GM11168 (cell line): ENCODE measurements at regions not wholly inside any gene's neighbourhood (a gene's known extent, or its start where the extent isn't known, plus 50 kb on each side); places are given as distances from the start of the nearest gene placed in this dataset.

Source experiments
- in situ Hi-C: fragments of 300-500 bp; cut with MboI; formaldehyde crosslinking; loops from one replicate; pipeline ENCODE4 v1.12.0; 2022; ENCODE audit warnings: low sequenced_read_pairs; ENCODE audit not compliant: unreplicated experiment

- in situ Hi-C loops, result no loop called here
These were observed 492.2 kb upstream of the CDH2 start for GRCh38 chr18:28669165-28669564.

- in situ Hi-C loops, result no loop called here
These were observed 489.3 kb upstream of the CDH2 start for GRCh38 chr18:28666216-28666615.

GRCh38 chr18:28657961-28658360 lies 481.0 kb upstream of the CDH2 start:
- in situ Hi-C loops, result no loop called here

GRCh38 chr18:28652654-28653053 lies 475.7 kb upstream of the CDH2 start:
- in situ Hi-C loops, result no loop called here

- in situ Hi-C loops, result no loop called here
These were observed 474.4 kb upstream of the CDH2 start for GRCh38 chr18:28651298-28651697.

- in situ Hi-C loops, result no loop called here
These were observed 473.9 kb upstream of the CDH2 start for GRCh38 chr18:28650860-28651259.

GRCh38 chr18:28647961-28648360 lies 471.0 kb upstream of the CDH2 start:
- in situ Hi-C loops, result no loop called here

GRCh38 chr18:28637897-28638296 lies 461.0 kb upstream of the CDH2 start:
- in situ Hi-C loops, result no loop called here

- in situ Hi-C loops, result no loop called here
These were observed 458.6 kb upstream of the CDH2 start for GRCh38 chr18:28635530-28635929.

GRCh38 chr18:28626756-28627155 lies 449.8 kb upstream of the CDH2 start:
- in situ Hi-C loops, result no loop called here

- in situ Hi-C loops, result no loop called here
These were observed 431.1 kb upstream of the CDH2 start for GRCh38 chr18:28607991-28608390.

GRCh38 chr18:28606686-28607085 lies 429.8 kb upstream of the CDH2 start:
- in situ Hi-C loops, result no loop called here

GRCh38 chr18:28602391-28602790 lies 425.5 kb upstream of the CDH2 start:
- in situ Hi-C loops, result no loop called here

GRCh38 chr18:28594034-28594433 lies 417.1 kb upstream of the CDH2 start:
- in situ Hi-C loops, result no loop called here

GRCh38 chr18:28588884-28589549 lies 412.1 kb upstream of the CDH2 start:
- in situ Hi-C loops, result no loop called here

GRCh38 chr18:28584731-28585130 lies 407.8 kb upstream of the CDH2 start:
- in situ Hi-C loops, result no loop called here

GRCh38 chr18:28582724-28583123 lies 405.8 kb upstream of the CDH2 start:
- in situ Hi-C loops, result no loop called here

GRCh38 chr18:28581521-28582071 lies 404.7 kb upstream of the CDH2 start:
- in situ Hi-C loops, result no loop called here

GRCh38 chr18:28576941-28577340 lies 400.0 kb upstream of the CDH2 start:
- in situ Hi-C loops, result no loop called here

- in situ Hi-C loops, result no loop called here
These were observed 398.2 kb upstream of the CDH2 start for GRCh38 chr18:28575123-28575522.

GRCh38 chr18:28574175-28574574 lies 397.2 kb upstream of the CDH2 start:
- in situ Hi-C loops, result no loop called here

GRCh38 chr18:28571929-28572328 lies 395.0 kb upstream of the CDH2 start:
- in situ Hi-C loops, result no loop called here
